ENCODE measurements at regions not wholly inside any gene's neighbourhood (a gene's known extent, or its start where the extent isn't known, plus 50 kb on each side); places are given as distances from the start of the nearest gene placed in this dataset.

GRCh38 chr3:160169139-160169976 lies 55.9 kb upstream of the C3orf80 start:
- no peak for DNase-seq

- DNase-seq = no peak
These were observed 54.5 kb upstream of the C3orf80 start for GRCh38 chr3:160170409-160171370.

GRCh38 chr3:160171813-160172212 lies 53.4 kb upstream of the C3orf80 start:
- DNase-seq = no peak

DNA sequence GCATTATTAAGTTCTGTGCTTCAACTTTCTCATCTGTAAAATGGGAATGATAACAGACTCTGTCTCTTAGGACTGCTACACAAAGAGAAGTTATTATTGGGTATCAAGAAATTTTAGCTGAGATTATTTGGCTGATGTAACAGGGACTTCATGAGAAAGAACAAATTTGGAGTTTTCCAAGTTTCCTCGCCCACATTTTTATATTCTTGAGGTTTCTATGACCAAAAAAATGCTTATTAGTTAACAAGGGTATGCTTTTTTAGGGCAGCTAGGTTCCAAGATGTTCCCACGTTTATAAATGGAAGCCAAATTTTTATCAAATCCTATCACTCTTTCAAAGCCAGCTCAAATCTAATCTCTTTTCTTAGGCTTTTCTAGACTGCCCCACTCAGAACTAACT lies 50.6 kb upstream of the C3orf80 start:
- no peak for DNase-seq
